COR-L47 (cell line): ENCODE measurements at regions not wholly inside any gene's neighbourhood (a gene's known extent, or its start where the extent isn't known, plus 50 kb on each side); places are given as distances from the start of the nearest gene placed in this dataset.

Experiments used
- DNase-seq: peaks from one replicate; lab custom pipeline; 2025; lab: John Stamatoyannopoulos, UW

DNA sequence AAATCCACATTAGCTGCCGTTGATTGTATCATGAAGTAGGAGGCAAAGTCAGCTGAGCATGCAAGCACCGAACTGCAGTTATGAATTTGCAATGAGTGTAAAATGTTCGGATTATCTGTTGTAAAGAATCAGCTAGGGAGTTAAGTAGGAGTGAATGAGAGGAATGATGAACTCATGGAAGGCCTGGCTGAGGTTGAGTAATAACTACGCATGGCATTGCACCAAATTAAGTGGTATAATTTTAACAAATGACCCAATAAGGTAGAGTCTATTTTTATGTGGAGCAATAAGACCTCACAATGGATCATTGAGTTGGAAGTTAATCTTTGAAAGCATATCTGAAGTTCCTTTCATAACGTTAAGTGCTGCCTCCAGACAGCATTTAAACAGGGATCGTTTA is 288.2 kb upstream of the CHST9 start:
- no peak for DNase-seq

DNA sequence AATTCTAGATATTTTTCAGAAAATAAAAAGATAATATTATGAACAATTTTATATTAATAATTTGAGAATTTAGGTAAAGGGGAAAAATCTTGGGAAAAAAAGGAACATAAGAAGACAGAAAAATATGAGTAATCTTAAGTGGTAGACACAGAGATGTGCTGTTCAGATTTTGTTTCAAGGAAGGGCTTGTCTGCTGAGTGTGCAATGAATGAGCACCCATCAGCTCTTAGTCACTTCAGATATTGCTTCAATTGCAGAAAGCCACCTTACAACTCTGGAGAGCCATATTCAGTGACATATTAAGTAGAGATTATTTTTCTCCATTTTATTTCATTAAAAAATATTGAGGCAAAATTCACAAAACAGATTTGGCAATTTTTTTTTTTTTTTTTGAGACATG is 282.0 kb upstream of the CHST9 start:
- DNase-seq = no peak

DNA sequence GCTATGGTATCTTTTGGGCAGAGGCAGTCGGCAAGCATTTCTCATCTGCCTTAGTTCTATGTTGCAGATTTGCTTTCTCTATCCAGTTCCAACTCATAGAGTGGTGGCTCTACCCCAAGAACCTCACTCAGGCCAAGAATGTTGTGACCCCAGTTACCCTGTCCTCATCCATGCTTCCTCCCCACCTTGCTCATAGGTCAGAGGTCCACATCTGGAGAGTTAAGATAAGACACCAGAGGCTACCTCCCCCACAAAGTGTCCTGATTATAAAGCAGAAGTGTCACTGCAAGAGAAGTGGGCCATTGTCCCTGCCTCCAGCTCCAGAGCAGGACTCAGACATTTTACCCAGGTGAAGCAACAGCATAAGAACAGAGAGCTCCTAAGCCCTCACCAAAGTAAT is 276.8 kb upstream of the CHST9 start:
- no peak for DNase-seq

DNA sequence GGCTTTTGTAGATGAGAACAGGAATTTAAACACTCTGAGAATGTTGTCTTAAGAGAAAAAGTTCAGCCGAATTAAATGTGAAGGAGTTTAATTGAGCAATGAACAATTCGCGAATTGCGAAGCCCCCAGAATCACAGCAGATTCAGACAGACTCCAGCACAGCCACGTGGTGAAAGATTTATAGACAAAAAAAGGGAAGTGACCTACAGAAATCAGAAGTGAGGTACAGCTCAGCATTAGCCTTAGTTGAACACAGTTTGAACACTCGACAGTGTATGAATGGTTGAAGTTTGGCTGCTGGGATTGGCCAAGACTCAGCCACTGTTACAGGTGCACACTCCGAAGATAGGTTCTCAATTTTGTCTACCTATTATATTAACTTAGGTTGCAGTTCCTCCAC is 264.0 kb upstream of the CHST9 start:
- DNase-seq = no peak

DNA sequence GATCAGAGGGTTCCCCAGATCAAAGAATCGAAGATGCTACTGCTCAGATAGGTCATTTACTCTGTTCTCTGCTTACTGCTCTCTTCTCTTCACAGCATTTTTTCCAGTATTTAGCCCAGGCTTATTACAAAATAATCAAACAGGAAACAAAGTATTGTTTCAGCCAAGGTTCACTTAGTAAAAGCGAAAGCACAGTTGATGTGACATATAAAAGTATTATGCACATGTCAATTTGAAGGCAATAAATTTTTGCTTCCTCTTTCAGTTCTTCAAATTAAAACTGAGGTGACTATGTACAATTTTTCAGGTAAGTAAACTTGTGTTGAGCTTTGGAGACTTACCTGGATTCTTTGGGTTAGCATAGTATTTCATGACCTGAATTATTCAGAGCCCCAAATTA is 262.8 kb upstream of the CHST9 start:
- DNase-seq = no peak

GRCh38 chr18:27447451-27447881 is 262.4 kb upstream of the CHST9 start:
- DNase-seq = peak; percentile 77

DNA sequence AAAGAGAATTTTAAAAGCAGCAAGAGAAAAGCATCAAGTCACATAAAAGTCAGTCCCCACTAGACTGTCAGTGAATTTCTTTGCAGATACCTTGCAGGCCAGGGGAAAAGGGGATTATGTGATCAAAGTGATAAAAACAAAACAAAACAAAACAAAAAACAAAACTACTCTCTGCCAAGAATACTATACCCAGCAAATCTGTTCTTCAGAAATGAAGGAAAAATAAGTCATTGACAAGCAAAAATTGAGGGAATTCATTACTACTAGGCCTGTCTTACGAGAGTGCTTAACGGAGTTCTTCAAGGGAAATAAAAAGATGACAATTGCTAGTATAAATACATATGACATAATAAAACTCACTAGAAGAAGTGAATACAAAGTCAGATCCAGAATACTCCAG is 245.5 kb upstream of the CHST9 start:
- DNase-seq = no peak

- no peak for DNase-seq
Observed at GRCh38 chr18:27428716-27429475, 243.8 kb upstream of the CHST9 start.

DNA sequence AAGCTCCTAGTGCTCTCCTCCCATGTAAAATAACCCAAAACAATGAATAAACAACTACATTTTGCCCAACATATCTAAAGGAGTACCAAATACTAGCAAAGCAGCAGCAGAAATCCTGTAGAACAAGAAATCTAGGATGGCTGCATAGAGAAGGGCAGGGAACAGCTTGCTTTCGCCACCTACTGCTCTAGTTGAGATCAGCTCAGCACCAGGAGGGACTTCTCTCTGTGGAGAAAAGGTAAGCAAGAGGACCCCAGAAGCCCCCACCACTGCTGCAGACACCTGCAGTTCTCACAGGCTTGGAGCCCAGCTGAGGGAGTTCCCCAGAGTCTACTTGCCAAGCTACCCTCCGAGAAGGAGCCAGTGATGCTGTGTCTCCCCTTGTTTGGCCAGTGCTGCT is 243.0 kb upstream of the CHST9 start:
- DNase-seq = no peak

DNA sequence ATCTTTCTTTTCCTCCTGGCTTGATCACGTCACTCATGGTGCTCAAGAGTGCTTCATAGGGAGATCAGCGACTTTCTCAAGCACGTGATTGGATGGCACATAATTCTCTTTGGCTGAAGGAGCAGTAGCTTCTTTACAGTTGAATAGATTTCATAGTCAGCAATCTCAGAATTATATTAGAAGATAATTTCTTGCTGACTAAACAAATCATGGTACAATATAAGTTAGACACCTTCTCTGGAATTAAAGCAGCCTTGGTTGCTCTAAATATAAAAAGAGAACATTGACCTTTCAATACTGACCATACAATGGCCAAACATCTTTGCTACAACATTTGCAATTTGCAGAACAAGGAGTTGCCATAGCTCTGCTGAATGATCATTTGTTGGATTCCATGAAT is 238.5 kb upstream of the CHST9 start:
- no peak for DNase-seq

GRCh38 chr18:27419646-27420045 is 234.5 kb upstream of the CHST9 start:
- DNase-seq = no peak

DNA sequence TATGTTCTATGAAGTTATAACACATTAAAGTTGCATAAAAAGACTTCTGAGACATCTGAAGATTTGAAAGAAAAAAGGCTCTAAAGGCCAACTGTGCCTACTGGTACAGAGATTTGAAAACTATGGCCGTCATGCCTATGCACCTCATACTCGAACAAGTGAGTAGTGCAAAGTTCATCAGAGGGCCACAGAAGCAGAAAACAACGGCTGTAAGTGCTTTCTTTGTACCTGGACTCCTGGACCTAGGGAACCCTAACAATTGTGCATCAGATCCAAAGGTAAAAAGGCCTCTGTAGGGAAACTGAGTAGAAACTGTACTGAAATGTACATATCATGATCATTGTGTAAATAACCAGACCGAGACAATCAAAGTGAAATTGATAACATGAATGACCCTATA is 230.4 kb upstream of the CHST9 start:
- no peak for DNase-seq

- no peak for DNase-seq
Observed at GRCh38 chr18:27414682-27415081, 229.6 kb upstream of the CHST9 start.

DNA sequence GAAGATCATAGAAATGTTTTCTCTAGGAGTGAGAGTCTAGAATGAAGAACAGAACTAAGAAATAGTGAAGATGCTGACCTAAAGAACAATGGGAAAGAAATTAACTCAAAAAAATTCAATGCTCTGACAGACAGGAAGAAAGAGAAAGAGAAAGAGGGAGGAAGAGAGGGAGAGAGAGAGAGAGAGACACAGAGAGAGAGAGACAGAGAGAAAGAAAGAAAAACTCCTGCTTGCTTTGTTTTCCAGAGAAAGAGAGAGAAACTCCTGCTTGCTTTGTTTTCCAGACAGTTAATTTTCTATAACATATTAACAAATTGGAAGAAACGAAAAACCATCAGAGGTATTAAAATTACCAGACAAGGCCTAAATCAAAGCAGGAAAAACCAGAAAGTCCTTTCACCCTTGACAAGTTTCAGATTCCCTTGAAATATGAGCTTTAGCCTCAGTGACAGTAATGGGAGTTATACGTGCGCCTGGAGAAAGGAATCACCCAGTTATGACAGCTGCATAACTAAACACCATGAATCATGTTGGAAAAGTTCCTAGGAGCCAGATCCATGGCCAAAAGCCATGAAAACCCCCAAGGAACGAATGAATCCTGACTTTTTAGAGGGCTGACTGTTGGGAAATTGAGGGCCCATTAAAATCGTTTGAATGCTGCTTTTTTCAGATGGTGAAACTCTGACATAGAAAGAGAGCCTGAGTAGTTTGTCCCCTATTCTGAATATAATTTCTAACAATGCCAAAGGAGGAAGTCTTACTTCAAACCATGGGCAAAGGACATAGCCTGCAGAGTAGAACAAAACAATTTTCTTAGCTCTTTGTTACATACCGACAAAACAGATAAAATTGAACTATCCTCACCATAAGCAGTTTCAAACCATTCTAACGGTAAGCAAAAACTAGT is 228.6 kb upstream of the CHST9 start:
- DNase-seq = no peak

DNA sequence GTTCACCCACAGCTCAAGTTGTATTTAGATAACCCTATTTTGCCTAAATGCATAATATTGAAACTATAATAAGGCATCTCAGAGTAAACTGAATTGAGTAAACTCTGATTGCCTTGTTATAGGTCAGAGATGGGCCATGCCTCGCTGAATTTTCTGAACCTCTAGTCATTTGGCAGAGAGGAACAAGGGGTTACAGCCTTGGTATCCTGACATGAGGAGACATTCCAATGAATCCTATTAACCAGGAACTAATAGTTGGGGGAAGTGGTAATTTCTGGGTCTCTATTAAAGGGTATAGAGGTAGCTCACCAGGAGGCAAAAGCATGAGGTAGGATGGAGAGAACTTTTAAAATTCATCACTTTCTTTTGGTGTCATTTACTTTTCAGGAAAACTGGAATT is 227.4 kb upstream of the CHST9 start:
- no peak for DNase-seq

DNA sequence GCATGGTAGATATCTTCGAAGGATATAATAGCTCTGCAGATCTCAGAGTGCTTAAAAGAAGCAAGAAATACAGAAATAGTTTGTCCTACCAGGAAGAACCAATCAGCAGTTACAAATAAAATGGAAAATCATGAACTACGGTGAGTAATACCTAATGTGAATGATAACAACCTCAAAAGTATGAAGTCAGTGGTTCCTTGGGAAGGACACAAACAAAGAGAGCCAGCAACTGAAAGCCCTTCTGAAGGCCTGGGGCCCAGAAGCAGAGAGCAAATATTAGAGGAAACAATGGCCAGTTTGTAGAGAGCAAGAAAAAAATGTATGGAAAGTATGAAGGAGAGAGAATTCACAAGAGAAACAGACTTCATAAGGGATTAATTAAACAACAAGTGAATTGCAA is 226.8 kb upstream of the CHST9 start:
- no peak for DNase-seq

- no peak for DNase-seq
Observed at GRCh38 chr18:27411013-27411412, 225.9 kb upstream of the CHST9 start.

DNA sequence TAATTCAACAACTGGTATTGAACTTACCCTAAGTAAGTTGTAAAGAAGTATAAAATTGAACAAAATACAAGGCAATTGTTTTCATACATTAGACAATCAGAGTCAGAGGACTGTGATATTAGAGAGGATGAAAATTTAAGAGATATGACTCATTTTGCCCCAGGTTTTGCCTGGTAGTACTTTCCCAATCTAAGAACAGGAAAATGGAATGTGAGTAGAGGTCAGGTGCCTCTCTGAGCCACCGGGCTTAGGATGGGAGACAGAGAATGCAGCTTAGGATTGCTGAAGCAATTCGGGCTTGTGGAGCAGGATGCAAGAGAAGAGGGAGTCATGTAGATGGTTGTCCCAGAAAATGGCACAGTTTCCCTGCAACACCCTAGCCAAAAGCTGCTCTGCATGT is 219.7 kb upstream of the CHST9 start:
- no peak for DNase-seq

DNA sequence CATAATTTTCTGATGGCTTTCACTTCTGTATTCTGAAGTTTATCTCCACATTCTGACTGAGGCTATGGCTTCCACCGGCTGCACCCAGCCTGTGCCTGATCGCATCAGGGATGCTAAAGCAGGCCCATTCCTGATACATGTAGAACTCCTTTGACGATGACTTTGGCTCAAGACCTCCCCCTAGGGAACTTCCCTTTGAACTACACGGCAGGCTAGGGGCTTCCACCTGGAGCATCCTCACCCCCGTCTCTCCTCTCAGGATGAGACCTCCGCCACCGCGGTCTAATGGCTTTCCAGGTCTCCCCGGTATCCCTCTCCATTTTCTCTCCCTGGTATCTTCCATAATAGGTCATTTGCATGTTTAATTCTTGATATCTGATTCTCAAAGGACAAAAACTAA is 214.9 kb upstream of the CHST9 start:
- DNase-seq = no peak

GRCh38 chr18:27395752-27396151 is 210.6 kb upstream of the CHST9 start:
- no peak for DNase-seq

DNA sequence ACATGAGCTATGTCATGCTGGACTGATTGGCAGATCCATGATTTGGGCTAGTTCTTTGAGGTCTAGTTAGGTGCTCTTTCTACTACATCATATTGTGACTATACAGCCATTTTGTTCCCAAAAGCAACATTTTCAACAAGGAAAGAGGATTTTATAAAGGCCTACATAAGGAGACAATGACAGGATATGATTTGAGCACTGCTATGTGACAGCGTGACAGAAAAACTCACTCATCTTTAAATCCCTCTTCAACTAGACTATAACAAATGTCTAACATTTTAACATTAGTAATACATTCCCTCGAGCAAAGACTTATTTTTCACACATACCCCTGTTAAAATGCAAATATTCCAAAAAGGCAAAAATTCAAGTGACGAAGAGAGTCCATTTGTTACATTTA is 209.6 kb upstream of the CHST9 start:
- DNase-seq = no peak

DNA sequence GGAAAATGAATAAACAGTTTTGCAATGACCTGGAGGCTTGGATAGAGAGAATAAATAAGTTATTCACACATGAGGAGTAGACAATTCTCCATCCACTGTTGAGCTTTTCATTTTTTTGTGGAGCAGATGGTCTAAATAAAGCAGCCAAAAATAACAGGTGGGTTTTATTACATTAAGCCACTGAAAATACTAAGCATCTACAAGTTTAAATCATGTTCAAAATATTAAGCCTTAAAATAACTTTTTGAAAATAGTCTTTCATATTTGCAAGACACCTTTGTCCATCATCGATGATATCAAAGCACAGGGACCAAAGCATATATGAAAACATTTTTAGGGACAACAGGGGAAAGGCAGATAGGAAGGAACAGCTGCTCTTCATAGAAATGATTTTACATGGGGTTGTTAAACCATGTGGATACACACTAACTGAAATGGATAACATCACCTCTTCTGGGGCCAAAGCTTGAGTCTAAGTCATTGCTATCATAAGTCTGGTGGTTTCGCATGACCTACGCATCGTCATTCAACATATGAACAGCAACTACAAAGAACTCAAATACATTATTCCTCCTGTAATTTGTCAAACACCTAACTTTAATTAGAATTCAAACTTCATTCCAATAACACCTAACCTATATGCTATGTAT is 197.6 kb upstream of the CHST9 start:
- no peak for DNase-seq
